ENCODE measurements at regions not wholly inside any gene's neighbourhood (a gene's known extent, or its start where the extent isn't known, plus 50 kb on each side); places are given as distances from the start of the nearest gene placed in this dataset.

DNA sequence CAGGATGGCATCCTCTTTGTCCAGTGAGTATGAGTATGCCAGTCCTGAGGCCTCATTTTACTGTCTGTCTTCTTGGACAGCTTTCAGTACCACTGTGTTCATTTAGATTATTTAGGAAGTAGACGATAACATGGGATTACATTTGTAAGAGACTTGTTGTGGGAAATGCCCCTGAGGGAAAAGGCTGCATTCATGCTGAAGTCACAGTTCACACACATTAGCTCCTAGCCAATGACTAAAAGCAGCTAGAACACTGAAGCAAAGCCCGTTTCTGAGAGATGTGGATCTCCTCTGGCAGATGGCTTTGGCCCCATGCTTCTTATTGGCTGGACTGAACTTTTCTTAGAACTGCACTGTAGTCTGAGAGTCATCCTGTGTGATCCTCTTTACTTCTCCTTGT is 242.4 kb downstream of the FAM76B start:
- CTCF ChIA-PET = no interaction called here
- no peak overlapping the region for H3K27ac ChIP-seq (ENCODE audit: insufficient read depth, low read depth, low read length)
- no peaks in the 10 kb centered on the region for H3K36me3 ChIP-seq (ENCODE audit: control insufficient read depth in 2 of 2, extremely low read depth in 1 of 2, insufficient read depth in 2 of 2, low read length in 2 of 2)
- H3K4me2 ChIP-seq (ENCODE audit: insufficient read depth, low read length) = no peak overlapping the region
- H3K9me3 ChIP-seq (replicated peaks; ENCODE audit: control insufficient read depth, insufficient read depth, low read length) = no peaks in the 10 kb centered on the region
- BruUV-seq (replicated peaks) = no TSS peak
- dilution Hi-C loops (cut with MboI; ENCODE audit: extremely low pct_ligation_motif_present, low sequenced_read_pairs) = no loop called here
- no peaks in the 10 kb centered on the region for H3K79me2 ChIP-seq (ENCODE audit: control insufficient read depth, insufficient read depth, low read length)
- H3K9me1 ChIP-seq (replicated peaks; ENCODE audit: control insufficient read depth, extremely low read depth, insufficient read depth, low read length) = no peaks in the 10 kb centered on the region
- TF ChIP-seq JUN (IDR thresholded peaks at IDR 0.05; ENCODE audit: borderline replicate concordance, insufficient read depth, insufficient read length, low read depth) = no peak
- no peak for TF ChIP-seq FOS (IDR thresholded peaks at IDR 0.05; ENCODE audit: borderline replicate concordance, insufficient read depth, low read length)
- TF ChIP-seq GATA2 (IDR thresholded peaks at IDR 0.05; ENCODE audit: insufficient read depth, insufficient read length, low read depth, low read length) = no peak
- TF ChIP-seq, protein P1, sequence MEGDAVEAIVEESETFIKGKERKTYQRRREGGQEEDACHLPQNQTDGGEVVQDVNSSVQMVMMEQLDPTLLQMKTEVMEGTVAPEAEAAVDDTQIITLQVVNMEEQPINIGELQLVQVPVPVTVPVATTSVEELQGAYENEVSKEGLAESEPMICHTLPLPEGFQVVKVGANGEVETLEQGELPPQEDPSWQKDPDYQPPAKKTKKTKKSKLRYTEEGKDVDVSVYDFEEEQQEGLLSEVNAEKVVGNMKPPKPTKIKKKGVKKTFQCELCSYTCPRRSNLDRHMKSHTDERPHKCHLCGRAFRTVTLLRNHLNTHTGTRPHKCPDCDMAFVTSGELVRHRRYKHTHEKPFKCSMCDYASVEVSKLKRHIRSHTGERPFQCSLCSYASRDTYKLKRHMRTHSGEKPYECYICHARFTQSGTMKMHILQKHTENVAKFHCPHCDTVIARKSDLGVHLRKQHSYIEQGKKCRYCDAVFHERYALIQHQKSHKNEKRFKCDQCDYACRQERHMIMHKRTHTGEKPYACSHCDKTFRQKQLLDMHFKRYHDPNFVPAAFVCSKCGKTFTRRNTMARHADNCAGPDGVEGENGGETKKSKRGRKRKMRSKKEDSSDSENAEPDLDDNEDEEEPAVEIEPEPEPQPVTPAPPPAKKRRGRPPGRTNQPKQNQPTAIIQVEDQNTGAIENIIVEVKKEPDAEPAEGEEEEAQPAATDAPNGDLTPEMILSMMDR (IDR thresholded peaks at IDR 0.05; ENCODE audit: extremely low read depth in 1 of 2, insufficient read depth in 1 of 2, low read depth in 1 of 2, low read length in 2 of 2) = no peak
- TF ChIP-seq, protein P2, sequence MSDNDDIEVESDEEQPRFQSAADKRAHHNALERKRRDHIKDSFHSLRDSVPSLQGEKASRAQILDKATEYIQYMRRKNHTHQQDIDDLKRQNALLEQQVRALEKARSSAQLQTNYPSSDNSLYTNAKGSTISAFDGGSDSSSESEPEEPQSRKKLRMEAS (IDR thresholded peaks at IDR 0.05; ENCODE audit: insufficient read depth, insufficient read length) = no peak
- TF ChIP-seq POLR2A (IDR thresholded peaks at IDR 0.05; ENCODE audit: low read depth, low read length) = no peak
- no peak for TF ChIP-seq MYC (IDR thresholded peaks at IDR 0.05; ENCODE audit: low read depth, low read length)
- TF ChIP-seq EZH2 (IDR thresholded peaks at IDR 0.05; ENCODE audit: borderline replicate concordance, low read depth, low read length, severe bottlenecking) = no peak
- TF ChIP-seq POLR2AphosphoS5 (IDR thresholded peaks at IDR 0.05; ENCODE audit: insufficient read depth, low read depth, low read length) = no peak
- H3K9ac ChIP-seq (replicated peaks; ENCODE audit: extremely low read depth, insufficient read depth, low read length) = no peak overlapping the region
- no peaks in the 10 kb centered on the region for H3K4me1 ChIP-seq (ENCODE audit: control insufficient read depth, extremely low read depth, insufficient read depth, low read length)
- H2AFZ ChIP-seq (ENCODE audit: low read depth, low read length) = no peak overlapping the region
- H3K4me3 ChIP-seq (replicated peaks in 1 of 3; ENCODE audit: insufficient read depth in 1 of 3, low read depth in 1 of 3, low read length in 3 of 3) = no peak overlapping the region
- no peaks in the 10 kb centered on the region for H3K27me3 ChIP-seq (ENCODE audit: control insufficient read depth in 2 of 2, insufficient read depth in 2 of 2, low read length in 2 of 2)
- no peaks in the 10 kb centered on the region for H4K20me1 ChIP-seq (replicated peaks; ENCODE audit: control insufficient read depth, extremely low read depth, insufficient read depth, low read length)
- POLR2A ChIA-PET = no interaction called here
- DNase-seq (ENCODE audit: low read depth, low spot score) = no peak
- intact Hi-C loops (cut with micrococcal nuclease) = no loop called here
- no peak for FAIRE-seq

All from endothelial cell of umbilical vein (primary cell).